IMR-90 (cell line): ENCODE measurements at regions not wholly inside any gene's neighbourhood (a gene's known extent, or its start where the extent isn't known, plus 50 kb on each side); places are given as distances from the start of the nearest gene placed in this dataset.

Source experiments
- ATAC-seq: fragments of 200-7000 bp; cut with Tn5 transposase; 2 replicates; pipeline ENCODE4 v1.9.1; 2020; ENCODE audit warnings: low read depth, mild to moderate bottlenecking, moderate library complexity
- BruUV-seq: library from RNA; stranded (reverse); fragments of 400-500 nt; replicated peaks from 2 replicates; lab custom pipeline; 2021; lab: Mats Ljungman, UMichigan
- CTCF ChIA-PET: fragments of 300-600 bp; formaldehyde crosslinking; extraction: SDS; loops from one replicate; lab custom pipeline; 2021; ENCODE audit warnings: antibody characterized with exemption; lab: Yijun Ruan, JAX
- POLR2A ChIA-PET: fragments of 300-600 bp; sonication (Branson Sonifier 250); formaldehyde crosslinking; loops from one replicate; lab custom pipeline; 2022; ENCODE audit warnings: antibody characterized with exemption; ENCODE audit not compliant: unreplicated experiment; lab: Charles Lee
- DNase-seq: peaks from one replicate; pipeline ENCODE4 v3.0.0; 2013
- H2AFZ ChIP-seq: replicated peaks from 2 replicates; pipeline ENCODE3; 2013; ENCODE audit warnings: low read length, mild to moderate bottlenecking; ENCODE audit not compliant: poor library complexity
- H2AK5ac ChIP-seq: 2 replicates; pipeline ENCODE4 v1.6.1; 2013; ENCODE audit warnings: low read depth, low read length, inconsistent platforms
- H2AK9ac ChIP-seq: replicated peaks from 2 replicates; pipeline ENCODE3; 2013; ENCODE audit warnings: mild to moderate bottlenecking, low read depth, low read length, moderate library complexity; ENCODE audit not compliant: poor library complexity
- H2BK120ac ChIP-seq: 2 replicates; pipeline ENCODE4 v1.6.1; 2013; ENCODE audit warnings: low read depth, low read length, inconsistent platforms
- H2BK15ac ChIP-seq: 3 replicates; pipeline ENCODE4 v1.6.1; 2013; ENCODE audit warnings: low read depth, low read length, inconsistent platforms
- H2BK20ac ChIP-seq: 2 replicates; pipeline ENCODE4 v1.6.1; 2013; ENCODE audit warnings: low read depth, mild to moderate bottlenecking, inconsistent platforms, low read length, moderate library complexity
- H2BK5ac ChIP-seq: 2 replicates; pipeline ENCODE4 v1.6.1; 2013; ENCODE audit warnings: mild to moderate bottlenecking, low read depth, low read length, inconsistent platforms; ENCODE audit not compliant: poor library complexity, severe bottlenecking
- H3K14ac ChIP-seq: replicated peaks from 2 replicates; pipeline ENCODE4 v1.6.1; 2013; ENCODE audit warnings: low read depth, low read length, inconsistent platforms
- H3K18ac ChIP-seq: 2 replicates; pipeline ENCODE4 v1.6.1; 2013; ENCODE audit warnings: low read depth, low read length, control low read depth
- H3K23ac ChIP-seq: 2 replicates; pipeline ENCODE4 v1.6.1; 2013; ENCODE audit warnings: low read depth, low read length, inconsistent platforms
- H3K27ac ChIP-seq: 2 replicates; pipeline ENCODE4 v1.5.1; 2013; ENCODE audit warnings: mild to moderate bottlenecking, control low read depth, low read length; ENCODE audit not compliant: insufficient read depth
- H3K27me3 ChIP-seq: 2 replicates; pipeline ENCODE4 v1.6.1; 2013; ENCODE audit warnings: low read length; ENCODE audit not compliant: control insufficient read depth, insufficient read depth
- H3K36me3 ChIP-seq: 2 replicates; pipeline ENCODE4 v1.6.1; 2013; ENCODE audit warnings: low read length, mixed read lengths; ENCODE audit not compliant: control insufficient read depth, insufficient read depth
- H3K4ac ChIP-seq: 2 replicates; pipeline ENCODE4 v1.6.1; 2013; ENCODE audit warnings: low read depth, low read length, inconsistent platforms
- H3K4me1 ChIP-seq: 2 replicates; pipeline ENCODE4 v1.6.1; 2013; ENCODE audit warnings: low read length, mixed read lengths; ENCODE audit not compliant: control insufficient read depth, insufficient read depth
- H3K4me2 ChIP-seq: 2 replicates; pipeline ENCODE4 v1.6.1; 2013; ENCODE audit warnings: low read depth, mild to moderate bottlenecking, control low read depth, low read length, moderate library complexity
- H3K4me3 ChIP-seq: 2 replicates; pipeline ENCODE4 v1.5.1; 2013; ENCODE audit warnings: low read depth, mild to moderate bottlenecking, control low read depth, low read length, moderate library complexity; ENCODE audit not compliant: insufficient read depth
- H3K56ac ChIP-seq: 2 replicates; pipeline ENCODE4 v1.6.1; 2013; ENCODE audit warnings: low read length, inconsistent platforms; ENCODE audit not compliant: insufficient read depth; ENCODE audit errors: extremely low read depth
- H3K79me1 ChIP-seq, 2 experiments: 2 replicates each; pipeline ENCODE4 v1.6.1; 2013; ENCODE audit warnings: low read length in 2 of 2, inconsistent platforms in 1 of 2, low read depth in 1 of 2
- H3K9ac ChIP-seq: 2 replicates; pipeline ENCODE4 v1.6.1; 2013; ENCODE audit warnings: low read depth, low read length, control low read depth
- H3K9me1 ChIP-seq: 2 replicates; pipeline ENCODE4 v1.6.1; 2013; ENCODE audit warnings: low read length, inconsistent platforms; ENCODE audit not compliant: insufficient read depth
- H3K9me3 ChIP-seq: 2 replicates; pipeline ENCODE4 v1.6.1; 2013; ENCODE audit warnings: low read length; ENCODE audit not compliant: control insufficient read depth, insufficient read depth
- H4K20me1 ChIP-seq: 2 replicates; pipeline ENCODE4 v1.6.1; 2013; ENCODE audit warnings: low read length, inconsistent platforms; ENCODE audit not compliant: insufficient read depth
- H4K5ac ChIP-seq: 2 replicates; pipeline ENCODE4 v1.6.1; 2013; ENCODE audit warnings: mild to moderate bottlenecking, low read depth, low read length, control low read depth
- H4K8ac ChIP-seq, 2 experiments: 2 replicates each; pipeline ENCODE4 v1.6.1; 2013; ENCODE audit warnings: low read depth in 2 of 2, low read length in 2 of 2, control low read depth in 1 of 2, inconsistent platforms in 1 of 2
- H4K91ac ChIP-seq: 2 replicates; pipeline ENCODE4 v1.6.1; 2013; ENCODE audit warnings: low read depth, low read length, inconsistent platforms; ENCODE audit not compliant: insufficient read depth
- BHLHE40 ChIP-seq: fragments of 150-350 bp; IDR thresholded peaks from 2 replicates; pipeline ENCODE4 v1.6.1; 2016; ENCODE audit warnings: mild to moderate bottlenecking, low read depth, low read length
- CEBPB ChIP-seq: IDR thresholded peaks from 2 replicates; pipeline ENCODE4 v1.6.1; 2012; ENCODE audit warnings: low read depth, low read length, improper control_type of control experiment
- CHD1 ChIP-seq: IDR thresholded peaks from 2 replicates; pipeline ENCODE4 v1.6.1; 2012; ENCODE audit warnings: low read depth, low read length, improper control_type of control experiment
- FOS ChIP-seq: fragments of 150-350 bp; IDR thresholded peaks from 2 replicates; pipeline ENCODE4 v1.6.1; 2016; ENCODE audit warnings: low read depth, low read length
- MAFK ChIP-seq: IDR thresholded peaks from 2 replicates; pipeline ENCODE4 v1.6.1; 2012; ENCODE audit warnings: low read depth, low read length, improper control_type of control experiment
- MAZ ChIP-seq: IDR thresholded peaks from 2 replicates; pipeline ENCODE4 v1.6.1; 2012; ENCODE audit warnings: low read depth, mild to moderate bottlenecking, low read length, improper control_type of control experiment, moderate library complexity, borderline replicate concordance
- MXI1 ChIP-seq: IDR thresholded peaks from 2 replicates; pipeline ENCODE4 v1.6.1; 2012; ENCODE audit warnings: low read depth, mild to moderate bottlenecking, low read length, moderate library complexity, borderline replicate concordance
- NFE2L2 ChIP-seq: fragments of 150-350 bp; IDR thresholded peaks from 2 replicates; pipeline ENCODE4 v1.6.1; 2016; ENCODE audit warnings: low read depth, mild to moderate bottlenecking, low read length
- POLR2A ChIP-seq: IDR thresholded peaks from 2 replicates; pipeline ENCODE4 v1.6.1; 2012; ENCODE audit warnings: mild to moderate bottlenecking, low read depth, low read length
- RAD21 ChIP-seq: IDR thresholded peaks from 2 replicates; pipeline ENCODE4 v1.6.1; 2012; ENCODE audit warnings: low read length, improper control_type of control experiment
- RCOR1 ChIP-seq: IDR thresholded peaks from 2 replicates; pipeline ENCODE4 v1.6.1; 2012; ENCODE audit warnings: mild to moderate bottlenecking, low read length, improper control_type of control experiment; ENCODE audit not compliant: insufficient replicate concordance
- RFX5 ChIP-seq: IDR thresholded peaks from 2 replicates; pipeline ENCODE4 v1.8.0; 2012; ENCODE audit warnings: low read depth, mild to moderate bottlenecking, low read length, moderate library complexity
- SMC3 ChIP-seq: fragments of 150-350 bp; IDR thresholded peaks from 2 replicates; pipeline ENCODE4 v1.6.1; 2016; ENCODE audit warnings: low read depth, mild to moderate bottlenecking, antibody characterized with exemption, low read length, moderate library complexity
- dilution Hi-C: fragments of 300-500 bp; cut with HindIII; formaldehyde crosslinking; loops from one replicate; pipeline ENCODE4 v1.14.3; 2018; ENCODE audit warnings: low sequenced_read_pairs; ENCODE audit not compliant: unreplicated experiment
- in situ Hi-C: fragments of 300-500 bp; cut with MboI; formaldehyde crosslinking; loops from 3 replicates; pipeline ENCODE4 v1.14.3; 2019; ENCODE audit warnings: low sequenced_read_pairs, inconsistent platforms, mixed read lengths
- intact Hi-C: fragments of 100-400 bp; cut with micrococcal nuclease; formaldehyde crosslinking; loops from 2 replicates; pipeline ENCODE4 v1.10.0; 2022
- TF ChIP-seq, protein P1 (sequence below): conservative IDR thresholded peaks from 2 replicates; pipeline ENCODE4 v1.5.1; 2012; ENCODE audit warnings: mild to moderate bottlenecking, low read depth, low read length, improper control_type of control experiment
- TF ChIP-seq, protein P2 (sequence below): fragments of 150-350 bp; IDR thresholded peaks from 2 replicates; pipeline ENCODE4 v1.6.1; 2016; ENCODE audit warnings: low read depth, mild to moderate bottlenecking, low read length, moderate library complexity, borderline replicate concordance
- TF ChIP-seq, protein P3 (sequence below): fragments of 150-350 bp; IDR thresholded peaks from 2 replicates; pipeline ENCODE4 v1.6.1; 2017; ENCODE audit warnings: mild to moderate bottlenecking, antibody characterized with exemption, low read length, low read depth

DNA sequence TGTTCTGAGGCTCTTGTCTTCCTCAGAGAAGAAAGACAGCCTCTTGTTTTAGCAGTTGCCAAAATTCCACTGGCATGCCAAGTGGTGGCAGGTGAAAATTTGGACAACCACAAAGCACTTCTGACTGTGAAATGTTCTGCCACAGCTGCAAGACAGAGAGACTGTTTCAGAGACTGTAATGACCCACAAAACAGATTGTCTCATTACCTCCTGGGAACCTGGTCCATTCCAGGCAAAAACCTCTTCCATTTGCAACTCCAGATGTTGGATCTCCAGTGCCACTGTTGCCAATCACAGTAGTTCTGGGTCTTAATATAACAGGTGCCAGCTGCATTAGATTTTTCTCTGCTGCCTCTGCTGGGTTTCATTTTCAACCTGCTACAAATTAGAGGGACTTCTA is 911.5 kb downstream of the UQCRFS1 start:
- H3K14ac ChIP-seq: no peak overlapping the region
- no peak overlapping the region for H4K91ac ChIP-seq
- no peak overlapping the region for H3K56ac ChIP-seq
- ChIA-PET CTCF (no interaction called here), POLR2A (no interaction called here)
- H3K27me3 ChIP-seq: no peaks in the 10 kb centered on the region
- no peak overlapping the region for H3K4me3 ChIP-seq
- no peak overlapping the region for H3K4me2 ChIP-seq
- H2BK15ac ChIP-seq: no peak overlapping the region
- dilution Hi-C loops: no loop called here
- no peaks in the 10 kb centered on the region for H4K20me1 ChIP-seq
- intact Hi-C loops: no loop called here
- no peaks in the 10 kb centered on the region for H3K9me1 ChIP-seq
- H3K23ac ChIP-seq: no peak overlapping the region
- TF ChIP-seq NFE2L2 (no peak), FOS (no peak), RAD21 (no peak), RFX5 (no peak), RCOR1 (no peak), MAFK (no peak), POLR2A (no peak), BHLHE40 (no peak), MXI1 (no peak), MAZ (no peak), SMC3 (no peak), CHD1 (no peak), CEBPB (no peak)
- TF ChIP-seq, protein P1, sequence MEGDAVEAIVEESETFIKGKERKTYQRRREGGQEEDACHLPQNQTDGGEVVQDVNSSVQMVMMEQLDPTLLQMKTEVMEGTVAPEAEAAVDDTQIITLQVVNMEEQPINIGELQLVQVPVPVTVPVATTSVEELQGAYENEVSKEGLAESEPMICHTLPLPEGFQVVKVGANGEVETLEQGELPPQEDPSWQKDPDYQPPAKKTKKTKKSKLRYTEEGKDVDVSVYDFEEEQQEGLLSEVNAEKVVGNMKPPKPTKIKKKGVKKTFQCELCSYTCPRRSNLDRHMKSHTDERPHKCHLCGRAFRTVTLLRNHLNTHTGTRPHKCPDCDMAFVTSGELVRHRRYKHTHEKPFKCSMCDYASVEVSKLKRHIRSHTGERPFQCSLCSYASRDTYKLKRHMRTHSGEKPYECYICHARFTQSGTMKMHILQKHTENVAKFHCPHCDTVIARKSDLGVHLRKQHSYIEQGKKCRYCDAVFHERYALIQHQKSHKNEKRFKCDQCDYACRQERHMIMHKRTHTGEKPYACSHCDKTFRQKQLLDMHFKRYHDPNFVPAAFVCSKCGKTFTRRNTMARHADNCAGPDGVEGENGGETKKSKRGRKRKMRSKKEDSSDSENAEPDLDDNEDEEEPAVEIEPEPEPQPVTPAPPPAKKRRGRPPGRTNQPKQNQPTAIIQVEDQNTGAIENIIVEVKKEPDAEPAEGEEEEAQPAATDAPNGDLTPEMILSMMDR: no peak
- TF ChIP-seq, protein P2, sequence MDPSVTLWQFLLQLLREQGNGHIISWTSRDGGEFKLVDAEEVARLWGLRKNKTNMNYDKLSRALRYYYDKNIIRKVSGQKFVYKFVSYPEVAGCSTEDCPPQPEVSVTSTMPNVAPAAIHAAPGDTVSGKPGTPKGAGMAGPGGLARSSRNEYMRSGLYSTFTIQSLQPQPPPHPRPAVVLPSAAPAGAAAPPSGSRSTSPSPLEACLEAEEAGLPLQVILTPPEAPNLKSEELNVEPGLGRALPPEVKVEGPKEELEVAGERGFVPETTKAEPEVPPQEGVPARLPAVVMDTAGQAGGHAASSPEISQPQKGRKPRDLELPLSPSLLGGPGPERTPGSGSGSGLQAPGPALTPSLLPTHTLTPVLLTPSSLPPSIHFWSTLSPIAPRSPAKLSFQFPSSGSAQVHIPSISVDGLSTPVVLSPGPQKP: no peak
- TF ChIP-seq, protein P3, sequence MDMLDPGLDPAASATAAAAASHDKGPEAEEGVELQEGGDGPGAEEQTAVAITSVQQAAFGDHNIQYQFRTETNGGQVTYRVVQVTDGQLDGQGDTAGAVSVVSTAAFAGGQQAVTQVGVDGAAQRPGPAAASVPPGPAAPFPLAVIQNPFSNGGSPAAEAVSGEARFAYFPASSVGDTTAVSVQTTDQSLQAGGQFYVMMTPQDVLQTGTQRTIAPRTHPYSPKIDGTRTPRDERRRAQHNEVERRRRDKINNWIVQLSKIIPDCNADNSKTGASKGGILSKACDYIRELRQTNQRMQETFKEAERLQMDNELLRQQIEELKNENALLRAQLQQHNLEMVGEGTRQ: no peak
- in situ Hi-C loops: no loop called here
- no peak overlapping the region for H3K27ac ChIP-seq
- DNase-seq: no peak
- H3K9me3 ChIP-seq: peaks cover 35% of the 10 kb centered on the region
- H2BK5ac ChIP-seq: no peak overlapping the region
- H3K36me3 ChIP-seq: no peaks in the 10 kb centered on the region
- H4K5ac ChIP-seq: no peak overlapping the region
- H2AK9ac ChIP-seq: no peak overlapping the region
- no peak overlapping the region for H2BK20ac ChIP-seq
- no peaks in the 10 kb centered on the region for H3K4me1 ChIP-seq
- no peak overlapping the region for H2AK5ac ChIP-seq
- no peak overlapping the region for H3K18ac ChIP-seq
- no peak for ATAC-seq
- BruUV-seq: no TSS peak
- H3K4ac ChIP-seq: no peak overlapping the region
- H3K79me1 ChIP-seq: no peaks in the 10 kb centered on the region
- H4K8ac ChIP-seq: no peak overlapping the region
- no peak overlapping the region for H2AFZ ChIP-seq
- H2BK120ac ChIP-seq: no peak overlapping the region
- H3K9ac ChIP-seq: no peak overlapping the region
